ENCODE measurements at regions not wholly inside any gene's neighbourhood (a gene's known extent, or its start where the extent isn't known, plus 50 kb on each side); places are given as distances from the start of the nearest gene placed in this dataset.

DNA sequence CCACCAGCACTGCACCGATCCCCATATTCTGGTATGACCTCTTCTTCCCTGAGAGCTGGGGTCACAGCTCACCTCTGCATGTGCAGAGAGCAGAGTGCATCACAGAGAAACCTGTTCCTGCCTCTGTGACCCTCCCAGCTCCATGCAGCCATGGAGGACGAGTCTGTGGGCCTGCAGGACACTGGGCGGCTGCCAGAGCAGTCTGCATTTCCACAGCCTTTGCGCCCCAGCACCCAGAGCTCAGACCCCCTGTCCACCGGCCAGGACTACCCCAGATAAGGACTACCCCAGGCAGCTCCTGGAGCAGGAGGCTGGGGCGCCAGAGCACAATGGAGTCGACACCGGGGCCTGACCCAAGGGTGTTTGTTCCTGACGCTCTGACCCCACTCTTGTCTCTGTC lies 308.1 kb upstream of the IRX1 start (continued):
- TF ChIP-seq NFE2L1 (CRISPR knock-in tag; IDR thresholded peaks at IDR 0.05) = no peak
- no peak for TF ChIP-seq CBFB (CRISPR knock-in tag; IDR thresholded peaks at IDR 0.05; ENCODE audit: low read depth)
- TF ChIP-seq USF1 (CRISPR knock-in tag; IDR thresholded peaks at IDR 0.05) = no peak
- no peak for TF ChIP-seq ZBTB43 (CRISPR knock-in tag; IDR thresholded peaks at IDR 0.05)
- TF ChIP-seq ZNF532 (CRISPR knock-in tag; IDR thresholded peaks at IDR 0.05; ENCODE audit: borderline replicate concordance) = no peak
- TF ChIP-seq ATF6 (CRISPR knock-in tag; IDR thresholded peaks at IDR 0.05) = no peak
- TF ChIP-seq, protein P1, sequence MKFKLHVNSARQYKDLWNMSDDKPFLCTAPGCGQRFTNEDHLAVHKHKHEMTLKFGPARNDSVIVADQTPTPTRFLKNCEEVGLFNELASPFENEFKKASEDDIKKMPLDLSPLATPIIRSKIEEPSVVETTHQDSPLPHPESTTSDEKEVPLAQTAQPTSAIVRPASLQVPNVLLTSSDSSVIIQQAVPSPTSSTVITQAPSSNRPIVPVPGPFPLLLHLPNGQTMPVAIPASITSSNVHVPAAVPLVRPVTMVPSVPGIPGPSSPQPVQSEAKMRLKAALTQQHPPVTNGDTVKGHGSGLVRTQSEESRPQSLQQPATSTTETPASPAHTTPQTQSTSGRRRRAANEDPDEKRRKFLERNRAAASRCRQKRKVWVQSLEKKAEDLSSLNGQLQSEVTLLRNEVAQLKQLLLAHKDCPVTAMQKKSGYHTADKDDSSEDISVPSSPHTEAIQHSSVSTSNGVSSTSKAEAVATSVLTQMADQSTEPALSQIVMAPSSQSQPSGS (CRISPR knock-in tag; IDR thresholded peaks at IDR 0.05; ENCODE audit: borderline replicate concordance, low read depth) = no peak
- TF ChIP-seq, protein P2, sequence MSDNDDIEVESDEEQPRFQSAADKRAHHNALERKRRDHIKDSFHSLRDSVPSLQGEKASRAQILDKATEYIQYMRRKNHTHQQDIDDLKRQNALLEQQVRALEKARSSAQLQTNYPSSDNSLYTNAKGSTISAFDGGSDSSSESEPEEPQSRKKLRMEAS (CRISPR knock-in tag; IDR thresholded peaks at IDR 0.05) = no peak
- TF ChIP-seq TEAD1 (CRISPR knock-in tag; IDR thresholded peaks at IDR 0.05) = no peak

GRCh38 chr5:3285621-3286020 lies 310.0 kb upstream of the IRX1 start:
- DNase-seq (ENCODE audit: low spot score) (no peak), ATAC-seq (no peak)
- Mint-ChIP-seq H3K9me3 (no peaks in the 10 kb centered on the region), H3K27ac (no peak overlapping the region), H3K4me3 (no peak overlapping the region), H3K27me3 (ENCODE audit: low read depth) (peaks cover 2% of the 10 kb centered on the region; the same call in 1 of the 2 replicates), H3K4me1 (peaks cover 20% of the 10 kb centered on the region), H3K36me3 (no peaks in the 10 kb centered on the region)
- ChIA-PET POLR2A (no interaction called here), CTCF (no interaction called here)
- TF ChIP-seq CREM (CRISPR knock-in tag; IDR thresholded peaks at IDR 0.05) (no peak), ZNF317 (CRISPR knock-in tag; IDR thresholded peaks at IDR 0.05; ENCODE audit: borderline replicate concordance, low read depth) (no peak)

DNA sequence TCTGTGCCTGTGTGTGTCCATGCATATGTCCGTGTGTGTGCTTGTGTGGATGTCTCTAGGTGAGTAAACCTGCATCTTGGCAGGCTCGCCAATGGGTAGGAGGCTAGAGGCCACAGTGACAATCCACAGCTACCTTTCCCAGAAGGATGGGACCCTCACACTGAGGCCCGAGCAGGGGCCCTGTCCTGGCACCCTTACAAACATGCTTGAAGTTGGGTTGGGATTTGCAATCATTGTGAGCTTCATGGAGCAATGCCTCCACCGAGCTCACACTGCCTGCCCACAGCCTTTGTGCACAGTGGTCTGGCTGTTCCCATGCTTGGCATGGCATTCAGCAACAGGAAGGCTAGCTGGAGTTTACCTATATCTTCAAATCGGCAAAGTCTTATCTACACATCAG lies 311.1 kb upstream of the IRX1 start:
- ChIA-PET POLR2A (no interaction called here), CTCF (no interaction called here)
- H3K4me3 Mint-ChIP-seq = no peak overlapping the region
- peaks cover 2% of the 10 kb centered on the region; the same call in 1 of the 2 replicates for H3K27me3 Mint-ChIP-seq (ENCODE audit: low read depth)
- peaks cover 20% of the 10 kb centered on the region for H3K4me1 Mint-ChIP-seq
- DNase-seq (ENCODE audit: low spot score) (no peak), ATAC-seq (no peak)
- no peak overlapping the region for H3K27ac Mint-ChIP-seq
- H3K9me3 Mint-ChIP-seq = no peaks in the 10 kb centered on the region
- H3K36me3 Mint-ChIP-seq = no peaks in the 10 kb centered on the region
- no peak for TF ChIP-seq FOXJ3 (CRISPR knock-in tag; IDR thresholded peaks at IDR 0.05; ENCODE audit: borderline replicate concordance)
- TF ChIP-seq ZMAT4 (CRISPR knock-in tag; IDR thresholded peaks at IDR 0.05) = no peak

Data from WTC11 (cell line).